ENCODE measurements at regions not wholly inside any gene's neighbourhood (a gene's known extent, or its start where the extent isn't known, plus 50 kb on each side); places are given as distances from the start of the nearest gene placed in this dataset.
"Not testable (repeated sequence)": the region's sequence is repeated elsewhere in the genome, so short reads cannot be mapped to it uniquely, and the experiment has no call there.

GRCh38 chr22:48422900-48423480 lies 1404.7 kb downstream of the BRD1 start:
- intact Hi-C loops (cut with DNase I) = no loop called here
- DNase-seq (no peak), ATAC-seq (ENCODE audit: poor library complexity) (no peak)

- ATAC-seq (ENCODE audit: poor library complexity) = no peak
- no peak for DNase-seq
- intact Hi-C loops (cut with DNase I) = no loop called here
Observed at GRCh38 chr22:48418831-48419230, 1408.8 kb downstream of the BRD1 start.

- ATAC-seq (ENCODE audit: poor library complexity) = no peak
- DNase-seq = no peak
- intact Hi-C loops (cut with DNase I) = no loop called here
Observed at GRCh38 chr22:48417225-48418070, 1410.2 kb downstream of the BRD1 start.

GRCh38 chr22:48416396-48417224 lies 1411.1 kb downstream of the BRD1 start:
- ATAC-seq (ENCODE audit: poor library complexity) (no peak), DNase-seq (no peak)
- intact Hi-C loops (cut with DNase I) = no loop called here

GRCh38 chr22:48415520-48415919 lies 1412.2 kb downstream of the BRD1 start:
- DNase-seq (no peak), ATAC-seq (ENCODE audit: poor library complexity) (no peak)

GRCh38 chr22:48414651-48415050 lies 1413.0 kb downstream of the BRD1 start:
- intact Hi-C loops (cut with DNase I) = no loop called here
- no peak for DNase-seq
- no peak for ATAC-seq (ENCODE audit: poor library complexity)

More at GRCh38 chr22:48415520-48415919, 1412.2 kb downstream of the BRD1 start:
- intact Hi-C loops (cut with DNase I) = no loop called here

- ATAC-seq (ENCODE audit: poor library complexity); DNase-seq; intact Hi-C loops (cut with DNase I): not testable (repeated sequence)
Observed at GRCh38 chr22:48412931-48413330, 1414.7 kb downstream of the BRD1 start.

GRCh38 chr22:48410536-48410935 lies 1417.1 kb downstream of the BRD1 start:
- ATAC-seq (ENCODE audit: poor library complexity) (no peak), DNase-seq (no peak)
- intact Hi-C loops (cut with DNase I) = no loop called here

- DNase-seq (no peak), ATAC-seq (ENCODE audit: poor library complexity) (no peak)
- intact Hi-C loops (cut with DNase I) = no loop called here
Observed at GRCh38 chr22:48407256-48407955, 1420.3 kb downstream of the BRD1 start.

- ATAC-seq (ENCODE audit: poor library complexity) (no peak), DNase-seq (no peak)
Observed at GRCh38 chr22:48406161-48406560, 1421.5 kb downstream of the BRD1 start.

GRCh38 chr22:48405741-48406140 lies 1421.9 kb downstream of the BRD1 start:
- ATAC-seq (ENCODE audit: poor library complexity) (no peak), DNase-seq (no peak)
- intact Hi-C loops (cut with DNase I) = no loop called here

More at GRCh38 chr22:48406161-48406560, 1421.5 kb downstream of the BRD1 start:
- intact Hi-C loops (cut with DNase I) = no loop called here

GRCh38 chr22:48404801-48405447 lies 1422.7 kb downstream of the BRD1 start:
- intact Hi-C loops (cut with DNase I) = no loop called here
- no peak for DNase-seq
- ATAC-seq (ENCODE audit: poor library complexity) = no peak

GRCh38 chr22:48403521-48404403 lies 1423.9 kb downstream of the BRD1 start:
- no peak for DNase-seq
- ATAC-seq (ENCODE audit: poor library complexity) = no peak
- intact Hi-C loops (cut with DNase I) = no loop called here

GRCh38 chr22:48402591-48403031 lies 1425.1 kb downstream of the BRD1 start:
- ATAC-seq (ENCODE audit: poor library complexity) = no peak
- no peak for DNase-seq
- intact Hi-C loops (cut with DNase I) = no loop called here

GRCh38 chr22:48401523-48401922 lies 1426.2 kb downstream of the BRD1 start:
- intact Hi-C loops (cut with DNase I); DNase-seq; ATAC-seq (ENCODE audit: poor library complexity): not testable (repeated sequence)

- intact Hi-C loops (cut with DNase I) = no loop called here
- no peak for ATAC-seq (ENCODE audit: poor library complexity)
- no peak for DNase-seq
Observed at GRCh38 chr22:48398181-48398905, 1429.3 kb downstream of the BRD1 start.
